HepG2 (cell line): ENCODE measurements at regions not wholly inside any gene's neighbourhood (a gene's known extent, or its start where the extent isn't known, plus 50 kb on each side); places are given as distances from the start of the nearest gene placed in this dataset.

Experiments
- FOXA1 ChIP-seq, 2 experiments: fragments of 450-650 bp in 1 of 2; sonication (generic) in 1 of 2; formaldehyde crosslinking in 1 of 2; IDR thresholded peaks; 2 replicates each; pipeline versions ENCODE4 v1.4.0 to v1.6.1; 2016 to 2020; ENCODE audit warnings: missing genetic modification reagents in 1 of 2
- FOXP1 ChIP-seq, 2 experiments: fragments of 450-650 bp in 1 of 2; IDR thresholded peaks; 2 replicates each; pipeline ENCODE4 v1.6.1; 2017 to 2018; ENCODE audit warnings: antibody characterized with exemption in 1 of 2
- GATAD1 ChIP-seq: IDR thresholded peaks from 2 replicates; pipeline ENCODE4 v1.6.1; 2016; ENCODE audit warnings: missing genetic modification reagents, missing compliant biosample characterization
- IKZF4 ChIP-seq: sonication (generic); formaldehyde crosslinking; IDR thresholded peaks from 2 replicates; pipeline ENCODE4 v1.5.1; 2020; ENCODE audit warnings: borderline replicate concordance, mild to moderate bottlenecking, low read depth, missing genetic modification reagents; ENCODE audit errors: not compliant biosample characterization
- MED13 ChIP-seq: sonication (generic); formaldehyde crosslinking; IDR thresholded peaks from 2 replicates; pipeline ENCODE4 v1.5.0; 2020; ENCODE audit warnings: missing genetic modification reagents
- MLLT10 ChIP-seq: sonication (generic); formaldehyde crosslinking; IDR thresholded peaks from 2 replicates; pipeline ENCODE4 v1.4.0; 2020; ENCODE audit warnings: missing genetic modification reagents
- NAIF1 ChIP-seq: sonication (generic); formaldehyde crosslinking; IDR thresholded peaks from 2 replicates; pipeline ENCODE4 v1.5.0; 2020; ENCODE audit warnings: mild to moderate bottlenecking, missing genetic modification reagents, borderline replicate concordance
- NCOA2 ChIP-seq: sonication (generic); formaldehyde crosslinking; IDR thresholded peaks from 2 replicates; pipeline ENCODE4 v1.8.0; 2022; ENCODE audit warnings: inconsistent platforms
- NFYB ChIP-seq: sonication (generic); formaldehyde crosslinking; IDR thresholded peaks from 2 replicates; pipeline ENCODE4 v1.4.0; 2020; ENCODE audit warnings: missing genetic modification reagents
- REPIN1 ChIP-seq: sonication (generic); formaldehyde crosslinking; IDR thresholded peaks from 2 replicates; pipeline ENCODE4 v1.8.0; 2022; ENCODE audit warnings: missing genetic modification reagents, low read depth, mild to moderate bottlenecking, borderline replicate concordance
- RERE ChIP-seq: IDR thresholded peaks from 2 replicates; pipeline ENCODE4 v1.6.1; 2016; ENCODE audit warnings: low read depth, missing genetic modification reagents, missing compliant biosample characterization
- SNRNP70 ChIP-seq: fragments of 200-400 bp; formaldehyde crosslinking; IDR thresholded peaks from 2 replicates; pipeline ENCODE4 v1.6.1; 2017; ENCODE audit warnings: mild to moderate bottlenecking, low read depth, low read length, moderate library complexity
- XBP1 ChIP-seq: sonication (generic); formaldehyde crosslinking; IDR thresholded peaks from 2 replicates; pipeline ENCODE4 v1.5.0; 2020; ENCODE audit warnings: missing genetic modification reagents
- ZMYM4 ChIP-seq: sonication (generic); formaldehyde crosslinking; IDR thresholded peaks from 2 replicates; pipeline ENCODE4 v1.8.1; 2023; ENCODE audit warnings: mild to moderate bottlenecking, missing genetic modification reagents
- ZNF382 ChIP-seq: sonication (generic); formaldehyde crosslinking; IDR thresholded peaks from 2 replicates; pipeline ENCODE4 v1.5.0; 2020; ENCODE audit warnings: missing genetic modification reagents, mild to moderate bottlenecking, borderline replicate concordance
- ZNF713 ChIP-seq: sonication (generic); formaldehyde crosslinking; IDR thresholded peaks from 2 replicates; pipeline ENCODE4 v1.4.0; 2020; ENCODE audit warnings: mild to moderate bottlenecking, missing genetic modification reagents
- ZNF75D ChIP-seq: sonication (generic); formaldehyde crosslinking; IDR thresholded peaks from 2 replicates; pipeline ENCODE4 v1.8.1; 2023; ENCODE audit warnings: missing genetic modification reagents, mild to moderate bottlenecking, borderline replicate concordance
- ZNF883 ChIP-seq: sonication (generic); formaldehyde crosslinking; IDR thresholded peaks from 2 replicates; pipeline ENCODE4 v1.5.1; 2020; ENCODE audit warnings: mild to moderate bottlenecking, missing genetic modification reagents; ENCODE audit errors: not compliant biosample characterization
- TF ChIP-seq, protein P1 (sequence below): sonication (generic); formaldehyde crosslinking; IDR thresholded peaks from 2 replicates; pipeline ENCODE4 v1.4.0; 2020; ENCODE audit warnings: mild to moderate bottlenecking, missing genetic modification reagents
- TF ChIP-seq, protein P2 (sequence below): sonication (generic); formaldehyde crosslinking; IDR thresholded peaks from 2 replicates; pipeline ENCODE4 v1.8.1; 2023; ENCODE audit warnings: missing genetic modification reagents, mild to moderate bottlenecking, borderline replicate concordance
- TF ChIP-seq, protein P3 (sequence below): sonication (generic); formaldehyde crosslinking; conservative IDR thresholded peaks from 2 replicates; pipeline ENCODE4 v1.4.0; 2020; ENCODE audit warnings: mild to moderate bottlenecking, missing genetic modification reagents, moderate library complexity

DNA sequence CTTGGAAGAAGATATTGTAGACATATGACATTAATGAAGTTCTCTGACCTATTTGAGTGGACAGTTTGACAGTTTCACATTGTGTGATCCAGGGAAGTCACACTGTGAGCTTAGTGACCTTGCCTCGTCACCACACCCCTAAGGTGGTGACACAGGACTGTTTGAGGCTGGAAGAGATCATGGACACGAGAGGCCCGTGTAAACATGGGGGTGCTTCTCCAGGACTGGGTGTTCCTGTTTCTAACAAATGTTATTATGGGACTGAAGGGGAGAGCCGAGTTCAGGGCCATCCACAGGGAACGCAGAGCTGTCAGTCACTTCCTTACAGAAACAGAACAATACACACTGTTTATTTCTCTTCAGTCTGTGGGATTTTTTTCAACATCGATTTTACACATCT lies 96.5 kb upstream of the DNAJC19 start (continued):
- TF ChIP-seq ZNF883 (CRISPR knock-in tag) (no peak), REPIN1 (CRISPR knock-in tag) (no peak), GATAD1 (CRISPR knock-in tag) (no peak), FOXA1 (IDR thresholded peaks at IDR 0.05) (no peak), FOXA1 (CRISPR knock-in tag; IDR thresholded peaks at IDR 0.05) (peak; percentile 35; the same call in 1 of the 2 replicates), MLLT10 (CRISPR knock-in tag) (no peak), ZMYM4 (CRISPR knock-in tag) (no peak), NAIF1 (no peak), ZNF75D (CRISPR knock-in tag) (no peak), XBP1 (CRISPR knock-in tag) (no peak), RERE (CRISPR knock-in tag) (no peak), FOXP1 (IDR thresholded peaks at IDR 0.05) (no peak), FOXP1 (CRISPR knock-in tag; IDR thresholded peaks at IDR 0.05) (0 out of 2 replicates have a peak, but pooled peaks have one; percentile 26), NCOA2 (CRISPR knock-in tag) (peak; percentile 50; the same call in 1 of the 2 replicates), IKZF4 (no peak), SNRNP70 (no peak), NFYB (CRISPR knock-in tag) (no peak), MED13 (CRISPR knock-in tag) (no peak), ZNF713 (CRISPR knock-in tag) (no peak), ZNF382 (CRISPR knock-in tag) (no peak)
- TF ChIP-seq, protein P1, sequence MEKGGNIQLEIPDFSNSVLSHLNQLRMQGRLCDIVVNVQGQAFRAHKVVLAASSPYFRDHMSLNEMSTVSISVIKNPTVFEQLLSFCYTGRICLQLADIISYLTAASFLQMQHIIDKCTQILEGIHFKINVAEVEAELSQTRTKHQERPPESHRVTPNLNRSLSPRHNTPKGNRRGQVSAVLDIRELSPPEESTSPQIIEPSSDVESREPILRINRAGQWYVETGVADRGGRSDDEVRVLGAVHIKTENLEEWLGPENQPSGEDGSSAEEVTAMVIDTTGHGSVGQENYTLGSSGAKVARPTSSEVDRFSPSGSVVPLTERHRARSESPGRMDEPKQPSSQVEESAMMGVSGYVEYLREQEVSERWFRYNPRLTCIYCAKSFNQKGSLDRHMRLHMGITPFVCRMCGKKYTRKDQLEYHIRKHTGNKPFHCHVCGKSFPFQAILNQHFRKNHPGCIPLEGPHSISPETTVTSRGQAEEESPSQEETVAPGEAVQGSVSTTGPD (CRISPR knock-in tag): no peak
- TF ChIP-seq, protein P2, sequence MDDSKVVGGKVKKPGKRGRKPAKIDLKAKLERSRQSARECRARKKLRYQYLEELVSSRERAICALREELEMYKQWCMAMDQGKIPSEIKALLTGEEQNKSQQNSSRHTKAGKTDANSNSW (CRISPR knock-in tag): no peak
- TF ChIP-seq, protein P3, sequence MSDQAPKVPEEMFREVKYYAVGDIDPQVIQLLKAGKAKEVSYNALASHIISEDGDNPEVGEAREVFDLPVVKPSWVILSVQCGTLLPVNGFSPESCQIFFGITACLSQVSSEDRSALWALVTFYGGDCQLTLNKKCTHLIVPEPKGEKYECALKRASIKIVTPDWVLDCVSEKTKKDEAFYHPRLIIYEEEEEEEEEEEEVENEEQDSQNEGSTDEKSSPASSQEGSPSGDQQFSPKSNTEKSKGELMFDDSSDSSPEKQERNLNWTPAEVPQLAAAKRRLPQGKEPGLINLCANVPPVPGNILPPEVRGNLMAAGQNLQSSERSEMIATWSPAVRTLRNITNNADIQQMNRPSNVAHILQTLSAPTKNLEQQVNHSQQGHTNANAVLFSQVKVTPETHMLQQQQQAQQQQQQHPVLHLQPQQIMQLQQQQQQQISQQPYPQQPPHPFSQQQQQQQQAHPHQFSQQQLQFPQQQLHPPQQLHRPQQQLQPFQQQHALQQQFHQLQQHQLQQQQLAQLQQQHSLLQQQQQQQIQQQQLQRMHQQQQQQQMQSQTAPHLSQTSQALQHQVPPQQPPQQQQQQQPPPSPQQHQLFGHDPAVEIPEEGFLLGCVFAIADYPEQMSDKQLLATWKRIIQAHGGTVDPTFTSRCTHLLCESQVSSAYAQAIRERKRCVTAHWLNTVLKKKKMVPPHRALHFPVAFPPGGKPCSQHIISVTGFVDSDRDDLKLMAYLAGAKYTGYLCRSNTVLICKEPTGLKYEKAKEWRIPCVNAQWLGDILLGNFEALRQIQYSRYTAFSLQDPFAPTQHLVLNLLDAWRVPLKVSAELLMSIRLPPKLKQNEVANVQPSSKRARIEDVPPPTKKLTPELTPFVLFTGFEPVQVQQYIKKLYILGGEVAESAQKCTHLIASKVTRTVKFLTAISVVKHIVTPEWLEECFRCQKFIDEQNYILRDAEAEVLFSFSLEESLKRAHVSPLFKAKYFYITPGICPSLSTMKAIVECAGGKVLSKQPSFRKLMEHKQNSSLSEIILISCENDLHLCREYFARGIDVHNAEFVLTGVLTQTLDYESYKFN (CRISPR knock-in tag): 0 out of 2 replicates have a peak, but pooled peaks have one; percentile 28
